ENCODE measurements at regions not wholly inside any gene's neighbourhood (a gene's known extent, or its start where the extent isn't known, plus 50 kb on each side); places are given as distances from the start of the nearest gene placed in this dataset.

GRCh38 chr7:54944179-54944578, 74.6 kb upstream of the EGFR start:
- H3K4me2 ChIP-seq (ENCODE audit: control insufficient read depth, extremely low read depth, insufficient read depth, low read depth, low read length) = no peak overlapping the region
- DNase-seq (ENCODE audit: low read depth, low spot score) = no peak
- dilution Hi-C loops (cut with MboI; ENCODE audit: extremely low pct_ligation_motif_present, low sequenced_read_pairs) = no loop called here

GRCh38 chr7:54946271-54946670, 72.5 kb upstream of the EGFR start:
- H3K4me2 ChIP-seq (ENCODE audit: control insufficient read depth, extremely low read depth, insufficient read depth, low read depth, low read length) = peak overlapping the region; percentile 68
- H3K79me2 ChIP-seq (ENCODE audit: control insufficient read depth, insufficient read depth, low read length) = no peaks in the 10 kb centered on the region
- no peaks in the 10 kb centered on the region for H3K36me3 ChIP-seq (ENCODE audit: control insufficient read depth in 2 of 2, extremely low read depth in 1 of 2, insufficient read depth in 2 of 2, low read length in 2 of 2)
- TF ChIP-seq EZH2 (IDR thresholded peaks at IDR 0.05; ENCODE audit: low read length) (no peak), CTCF (optimal IDR thresholded peaks at IDR 0.05 in 1 of 3, IDR thresholded peaks at IDR 0.05 in 1 of 3, conservative IDR thresholded peaks at IDR 0.05 in 1 of 3; ENCODE audit: extremely low read depth in 1 of 3, insufficient read depth in 2 of 3, low read length in 3 of 3) (no peak)
- peak overlapping the region; percentile 88 for H3K27ac ChIP-seq (ENCODE audit: control insufficient read depth, insufficient read depth, low read length)
- FAIRE-seq (peak; percentile 62), DNase-seq (ENCODE audit: low read depth, low spot score) (no peak)
- H3K9me1 ChIP-seq (ENCODE audit: control insufficient read depth, extremely low read depth, insufficient read depth, low read length) = no peaks in the 10 kb centered on the region
- H3K9ac ChIP-seq (ENCODE audit: control insufficient read depth, extremely low read depth, insufficient read depth, low read length) = peak overlapping the region; percentile 65
- no peaks in the 10 kb centered on the region for H3K27me3 ChIP-seq (ENCODE audit: control insufficient read depth, extremely low read depth, insufficient read depth, low read length)
- H3K4me1 ChIP-seq (ENCODE audit: control insufficient read depth, extremely low read depth, insufficient read depth, low read length) = peaks cover 19% of the 10 kb centered on the region
- peak overlapping the region in 1 of 3 experiments; percentile 17 for H3K4me3 ChIP-seq (ENCODE audit: control insufficient read depth in 2 of 3, extremely low read depth in 1 of 3, insufficient read depth in 2 of 3, low read depth in 1 of 3, low read length in 3 of 3)
- H3K9me3 ChIP-seq (ENCODE audit: control insufficient read depth, low read depth, low read length) = no peaks in the 10 kb centered on the region
- dilution Hi-C loops (cut with MboI; ENCODE audit: extremely low pct_ligation_motif_present, low sequenced_read_pairs) = no loop called here
- peak overlapping the region; percentile 45 for H2AFZ ChIP-seq (ENCODE audit: control insufficient read depth, low read length)
- no peaks in the 10 kb centered on the region for H4K20me1 ChIP-seq (ENCODE audit: control insufficient read depth, extremely low read depth, insufficient read depth, low read length)

More at GRCh38 chr7:54944179-54944578, 74.6 kb upstream of the EGFR start:
- Histone ChIP-seq H3K9me1 (ENCODE audit: control insufficient read depth, extremely low read depth, insufficient read depth, low read length) (no peaks in the 10 kb centered on the region), H3K79me2 (ENCODE audit: control insufficient read depth, insufficient read depth, low read length) (no peaks in the 10 kb centered on the region), H2AFZ (ENCODE audit: control insufficient read depth, low read length) (peak overlapping the region; percentile 86), H4K20me1 (ENCODE audit: control insufficient read depth, extremely low read depth, insufficient read depth, low read length) (no peaks in the 10 kb centered on the region), H3K4me1 (ENCODE audit: control insufficient read depth, extremely low read depth, insufficient read depth, low read length) (peaks cover 19% of the 10 kb centered on the region), H3K9ac (ENCODE audit: control insufficient read depth, extremely low read depth, insufficient read depth, low read length) (no peak overlapping the region), H3K36me3 (ENCODE audit: control insufficient read depth in 2 of 2, extremely low read depth in 1 of 2, insufficient read depth in 2 of 2, low read length in 2 of 2) (no peaks in the 10 kb centered on the region), H3K4me3 (ENCODE audit: control insufficient read depth in 2 of 3, extremely low read depth in 1 of 3, insufficient read depth in 2 of 3, low read depth in 1 of 3, low read length in 3 of 3) (no peak overlapping the region), H3K27me3 (ENCODE audit: control insufficient read depth, extremely low read depth, insufficient read depth, low read length) (no peaks in the 10 kb centered on the region), H3K27ac (ENCODE audit: control insufficient read depth, insufficient read depth, low read length) (peak overlapping the region; percentile 1), H3K9me3 (ENCODE audit: control insufficient read depth, low read depth, low read length) (no peaks in the 10 kb centered on the region)
- peak; percentile 78 for FAIRE-seq
- no peak for TF ChIP-seq CTCF (optimal IDR thresholded peaks at IDR 0.05 in 1 of 3, IDR thresholded peaks at IDR 0.05 in 1 of 3, conservative IDR thresholded peaks at IDR 0.05 in 1 of 3; ENCODE audit: extremely low read depth in 1 of 3, insufficient read depth in 2 of 3, low read length in 3 of 3)
- TF ChIP-seq EZH2 (IDR thresholded peaks at IDR 0.05; ENCODE audit: low read length) = no peak
